ENCODE measurements at regions not wholly inside any gene's neighbourhood (a gene's known extent, or its start where the extent isn't known, plus 50 kb on each side); places are given as distances from the start of the nearest gene placed in this dataset.

GRCh38 chr4:117889978-117890377, 144.3 kb upstream of the NDST3 start:
- TF ChIP-seq GATA2 (IDR thresholded peaks at IDR 0.05; ENCODE audit: low read depth, low read length) = no peak
- TF ChIP-seq GATA3 (IDR thresholded peaks at IDR 0.05; ENCODE audit: low read depth, low read length) = no peak
